Lower leg skin (tissue), 4 donors: ENCODE measurements at regions not wholly inside any gene's neighbourhood (a gene's known extent, or its start where the extent isn't known, plus 50 kb on each side); places are given as distances from the start of the nearest gene placed in this dataset.

ENCODE experiments used
- DNase-seq, 2 donors: peaks; one replicate each; pipeline ENCODE4 v3.0.0-alpha.2; 2019; ENCODE audit warnings: low spot score in 2 of 2
- H3K4me3 ChIP-seq: fragments of 200-600 bp; sonication (generic); 2 replicates; pipeline ENCODE4 v1.5.1; 2017; ENCODE audit warnings: mild to moderate bottlenecking, low read depth; ENCODE audit not compliant: poor library complexity, severe bottlenecking
- POLR2A ChIP-seq, 2 donors: fragments of 450-650 bp; IDR thresholded peaks; one replicate each; pipeline ENCODE4 v1.6.1; 2016 to 2017; ENCODE audit warnings: antibody characterized with exemption in 2 of 2, mild to moderate bottlenecking in 1 of 2, moderate library complexity in 1 of 2
- WGBS, 2 donors: methylation state at CpG; one replicate each; pipeline ENCODE4 v1.1.5; 2018; 5-methylcytosine and 5-hydroxymethylcytosine counted together
- intact Hi-C: fragments of 100-400 bp; cut with DNase I; formaldehyde crosslinking; loops from one replicate; pipeline ENCODE4 v1.15.0; 2023; ENCODE audit warnings: low total_unique reads
- TF ChIP-seq, protein P1 (sequence below), 3 donors: fragments of 450-650 bp; IDR thresholded peaks; one replicate each; pipeline ENCODE4 v1.5.1; 2016; ENCODE audit warnings: antibody characterized with exemption in 3 of 3, mild to moderate bottlenecking in 3 of 3, moderate library complexity in 2 of 3

DNA sequence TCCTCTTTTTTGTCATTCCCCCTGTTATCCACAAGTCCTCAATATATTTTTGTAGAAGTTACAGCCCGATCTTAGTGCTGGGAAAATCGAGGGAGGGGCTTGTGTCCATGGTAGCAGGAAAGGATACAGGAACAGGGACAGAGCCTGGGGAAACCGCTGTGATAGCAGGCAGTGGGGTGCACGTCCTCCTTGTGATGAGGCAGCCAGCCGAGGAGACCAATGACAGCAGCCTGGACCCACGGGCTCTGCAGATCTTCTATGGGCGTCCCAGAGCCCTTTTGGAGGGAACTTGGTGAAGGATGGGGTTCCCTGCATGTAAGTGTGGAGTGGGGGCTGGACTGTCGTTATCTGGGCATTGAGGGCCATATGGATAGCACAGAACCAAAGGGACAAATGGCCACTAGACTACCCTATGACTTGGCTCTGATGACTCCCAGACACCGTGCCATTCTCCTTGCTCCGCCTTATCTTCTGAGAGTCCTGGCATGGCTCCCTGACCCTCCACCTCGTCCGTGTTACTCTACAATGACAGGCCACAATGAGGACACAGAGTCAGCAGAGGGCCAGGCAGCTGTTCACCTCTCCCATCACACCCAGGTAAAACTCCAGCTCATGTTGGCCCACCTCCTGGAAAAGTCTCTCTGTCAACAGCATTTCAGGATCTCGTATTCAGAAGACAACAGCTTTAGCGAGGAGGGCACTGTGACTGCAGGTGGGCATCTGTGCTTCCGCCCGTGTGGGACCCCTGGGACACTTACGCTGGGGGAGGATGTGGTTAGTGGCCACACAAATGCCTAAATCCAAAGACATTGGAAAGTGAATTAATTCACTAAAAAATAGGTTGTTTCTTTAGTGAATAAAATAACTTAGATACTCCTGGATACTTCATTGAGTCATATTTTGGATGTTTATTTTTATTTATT, 100.1 kb downstream of the VAPA start:
- DNase-seq, result peak in 1 of 2 donors; percentile 76
- TF ChIP-seq POLR2A (IDR thresholded peaks at IDR 0.05), result no peak
- TF ChIP-seq, protein P1, sequence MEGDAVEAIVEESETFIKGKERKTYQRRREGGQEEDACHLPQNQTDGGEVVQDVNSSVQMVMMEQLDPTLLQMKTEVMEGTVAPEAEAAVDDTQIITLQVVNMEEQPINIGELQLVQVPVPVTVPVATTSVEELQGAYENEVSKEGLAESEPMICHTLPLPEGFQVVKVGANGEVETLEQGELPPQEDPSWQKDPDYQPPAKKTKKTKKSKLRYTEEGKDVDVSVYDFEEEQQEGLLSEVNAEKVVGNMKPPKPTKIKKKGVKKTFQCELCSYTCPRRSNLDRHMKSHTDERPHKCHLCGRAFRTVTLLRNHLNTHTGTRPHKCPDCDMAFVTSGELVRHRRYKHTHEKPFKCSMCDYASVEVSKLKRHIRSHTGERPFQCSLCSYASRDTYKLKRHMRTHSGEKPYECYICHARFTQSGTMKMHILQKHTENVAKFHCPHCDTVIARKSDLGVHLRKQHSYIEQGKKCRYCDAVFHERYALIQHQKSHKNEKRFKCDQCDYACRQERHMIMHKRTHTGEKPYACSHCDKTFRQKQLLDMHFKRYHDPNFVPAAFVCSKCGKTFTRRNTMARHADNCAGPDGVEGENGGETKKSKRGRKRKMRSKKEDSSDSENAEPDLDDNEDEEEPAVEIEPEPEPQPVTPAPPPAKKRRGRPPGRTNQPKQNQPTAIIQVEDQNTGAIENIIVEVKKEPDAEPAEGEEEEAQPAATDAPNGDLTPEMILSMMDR (IDR thresholded peaks at IDR 0.05), result no peak
- no peak overlapping the region for H3K4me3 ChIP-seq
- intact Hi-C loops, result no loop called here
- WGBS, 2 donors, result 91% methylated on average over 17 of the region's 17 CpGs

DNA sequence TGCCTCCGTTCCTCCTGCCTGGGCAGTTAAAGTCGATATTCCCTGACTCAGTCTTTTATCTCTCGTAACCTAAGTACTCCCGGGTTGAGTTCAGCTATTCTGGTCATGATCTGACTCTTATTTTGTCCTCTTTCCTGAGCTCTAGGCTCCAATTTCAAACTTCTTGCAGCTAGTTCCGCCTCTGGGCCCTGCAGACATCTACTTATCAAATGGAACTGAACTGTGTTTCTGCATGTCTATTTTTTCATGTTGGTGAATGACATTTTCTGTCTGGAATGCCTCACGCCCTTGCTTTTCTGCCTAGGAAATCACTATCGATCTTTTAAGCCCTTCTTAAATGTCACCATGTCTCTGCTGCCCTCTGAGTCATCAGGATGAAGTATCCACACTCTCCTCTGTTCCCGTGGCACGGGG, 101.5 kb downstream of the VAPA start:
- no peak for DNase-seq

DNA sequence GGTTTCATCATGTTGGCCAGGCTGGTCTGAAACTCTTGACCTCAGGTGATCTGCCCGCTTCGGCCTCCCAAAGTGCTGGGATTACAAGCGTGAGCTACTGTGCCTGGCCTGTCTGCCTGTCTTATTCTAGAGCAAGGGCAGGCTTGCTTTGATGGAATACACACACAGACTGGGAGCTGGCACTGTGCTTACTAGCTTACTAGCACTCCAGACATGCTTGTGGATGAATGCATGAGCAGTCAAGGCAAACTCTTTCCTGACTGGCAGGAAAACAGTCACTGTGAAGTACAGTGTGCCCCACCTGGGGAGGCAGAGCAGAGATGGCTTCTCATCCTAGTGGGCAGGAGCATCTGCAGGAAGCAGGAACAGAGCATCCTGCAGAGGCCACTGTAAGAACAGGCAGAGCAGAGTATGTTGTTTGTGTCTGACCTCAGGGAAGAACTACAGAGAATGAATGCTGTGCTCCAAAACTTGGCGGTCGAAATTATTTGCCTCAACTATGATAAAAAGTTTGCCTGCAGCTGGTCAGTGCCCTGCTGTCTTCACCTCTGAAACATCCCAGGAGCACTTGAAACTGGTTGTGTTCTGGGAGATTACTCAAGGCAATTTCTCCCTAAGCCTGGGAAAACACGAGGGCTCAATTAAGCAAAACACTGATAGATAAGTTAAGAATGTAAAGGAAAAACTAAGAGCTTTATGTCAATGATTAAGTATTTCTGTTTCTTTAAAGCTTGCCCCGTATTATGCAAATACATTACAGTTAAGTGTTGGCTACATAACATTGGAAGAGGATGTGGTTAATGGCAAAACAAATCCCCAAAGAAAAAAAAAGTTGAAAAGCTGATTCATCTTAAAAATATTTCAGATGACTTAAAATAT, 102.4 kb downstream of the VAPA start:
- intact Hi-C loops, result no loop called here
- TF ChIP-seq POLR2A (IDR thresholded peaks at IDR 0.05), result no peak
- TF ChIP-seq, protein P1 (IDR thresholded peaks at IDR 0.05), result no peak
- no peak overlapping the region for H3K4me3 ChIP-seq
- WGBS, 2 donors, result 35 to 36% methylated on average over 7 of the region's 7 CpGs
- DNase-seq, result no peak

More for the DNA sequence above, 101.5 kb downstream of the VAPA start:
- TF ChIP-seq, protein P1 (IDR thresholded peaks at IDR 0.05), result no peak
- no peak for TF ChIP-seq POLR2A (IDR thresholded peaks at IDR 0.05)
- intact Hi-C loops, result no loop called here
- WGBS, 2 donors, result 33 to 36% methylated on average over 9 of the region's 9 CpGs
- H3K4me3 ChIP-seq, result no peak overlapping the region

DNA sequence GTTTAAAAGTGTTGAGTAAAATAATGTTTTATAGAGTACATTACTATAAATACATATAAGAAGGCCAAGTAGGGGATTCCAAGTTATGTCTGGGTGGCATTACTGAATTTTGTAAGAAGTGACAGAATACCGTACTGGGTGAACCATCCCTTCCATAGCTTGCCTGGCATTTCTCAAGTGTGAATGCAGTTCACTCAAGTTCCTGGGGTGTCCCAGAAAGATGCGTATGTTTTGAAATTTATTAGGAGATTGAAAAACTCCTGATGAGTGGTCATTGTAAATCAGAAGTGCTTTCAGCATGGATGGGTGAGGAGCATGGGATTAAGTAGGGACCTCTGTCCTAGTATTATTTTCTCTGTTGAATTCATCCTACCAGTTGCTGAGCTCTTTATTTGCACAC, 103.2 kb downstream of the VAPA start:
- intact Hi-C loops, result no loop called here
- H3K4me3 ChIP-seq, result no peak overlapping the region
- no peak for DNase-seq
- TF ChIP-seq, protein P1 (IDR thresholded peaks at IDR 0.05), result no peak
- TF ChIP-seq POLR2A (IDR thresholded peaks at IDR 0.05), result no peak
- WGBS, 2 donors, result 92 to 96% methylated on average over 2 of the region's 2 CpGs

DNA sequence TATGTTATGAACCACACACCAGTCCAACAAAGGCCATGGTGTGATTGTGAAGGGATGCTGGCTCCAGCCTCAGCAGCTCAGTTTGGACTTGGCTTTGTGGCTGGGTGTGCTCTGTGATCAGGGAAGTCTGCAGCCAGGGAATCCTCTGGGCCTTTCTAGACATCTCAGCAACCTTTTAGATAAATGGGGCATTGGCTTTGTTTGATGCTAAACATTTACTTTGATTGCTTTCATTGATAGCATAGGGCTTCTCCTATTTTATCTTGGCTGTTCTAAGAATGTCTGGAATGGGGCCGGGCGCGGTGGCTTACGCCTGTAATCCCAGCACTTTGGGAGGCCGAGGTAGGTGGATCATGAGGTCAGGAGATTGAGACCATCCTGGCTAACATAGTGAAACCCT, 104.5 kb downstream of the VAPA start:
- WGBS, 2 donors, result 96 to 98% methylated on average over 5 of the region's 5 CpGs
- TF ChIP-seq, protein P1 (IDR thresholded peaks at IDR 0.05), result no peak
- TF ChIP-seq POLR2A (IDR thresholded peaks at IDR 0.05), result no peak
- intact Hi-C loops, result no loop called here
- no peak overlapping the region for H3K4me3 ChIP-seq
- no peak for DNase-seq
